SK-N-SH (cell line): ENCODE measurements at regions not wholly inside any gene's neighbourhood (a gene's known extent, or its start where the extent isn't known, plus 50 kb on each side); places are given as distances from the start of the nearest gene placed in this dataset.

Experiments
- CTCF ChIA-PET: fragments of 300-600, 350-600 bp; formaldehyde crosslinking; extraction: SDS; loops from one replicate; lab custom pipeline; 2021; lab: Yijun Ruan, JAX
- POLR2A ChIA-PET: fragments of 350-600 bp; sonication (Branson Sonifier 250); formaldehyde crosslinking; extraction: SDS; loops from one replicate; lab custom pipeline; 2020; ENCODE audit warnings: antibody characterized with exemption, inconsistent platforms; lab: Yijun Ruan, JAX
- DNase-seq: peaks from one replicate; pipeline ENCODE4 v3.0.0; 2012
- H2AFZ ChIP-seq: fragments of 200-600 bp; sonication (generic); 2 replicates; pipeline ENCODE4 v1.8.1; 2016; ENCODE audit warnings: antibody characterized with exemption, mild to moderate bottlenecking, low read depth
- H3F3A ChIP-seq: fragments of 200-600 bp; sonication (generic); replicated peaks from 2 replicates; pipeline ENCODE3; 2016; ENCODE audit warnings: antibody characterized with exemption, mild to moderate bottlenecking; ENCODE audit not compliant: insufficient read depth
- H3K27ac ChIP-seq, 2 experiments: fragments of 200-500 bp in 1 of 2; fragments of 200-600 bp in 1 of 2; sonication (Bioruptor generic) in 1 of 2; sonication (generic), shearing (Covaris generic) in 1 of 2; 2 replicates each; pipeline versions ENCODE4 v1.5.1 to v1.6.1; 2014 to 2016; ENCODE audit warnings: low read depth in 2 of 2, inconsistent platforms in 1 of 2, low read length in 1 of 2, mild to moderate bottlenecking in 1 of 2, mixed read lengths in 1 of 2
- H3K27me3 ChIP-seq: fragments of 200-600 bp; sonication (generic), shearing (Covaris generic); 2 replicates; pipeline ENCODE4 v1.6.1; 2016; ENCODE audit warnings: mixed run types; ENCODE audit not compliant: insufficient read depth
- H3K36me3 ChIP-seq, 2 experiments: fragments of 200-500 bp in 1 of 2; fragments of 200-600 bp in 1 of 2; sonication (Bioruptor generic) in 1 of 2; sonication (generic) in 1 of 2; replicated peaks in 1 of 2; 2 replicates each; pipeline versions ENCODE3 to v1.5.1; 2014 to 2016; ENCODE audit warnings: low read length in 1 of 2, mild to moderate bottlenecking in 1 of 2; ENCODE audit not compliant: insufficient read depth in 2 of 2, control insufficient read depth in 1 of 2
- H3K4me1 ChIP-seq, 2 experiments: fragments of 200-500 bp in 1 of 2; fragments of 200-600 bp in 1 of 2; sonication (Bioruptor generic) in 1 of 2; sonication (generic), shearing (Covaris generic) in 1 of 2; 2 replicates each; pipeline versions ENCODE4 v1.5.1 to v1.6.1; 2014 to 2016; ENCODE audit warnings: low read depth in 1 of 2, low read length in 1 of 2, mixed run types in 1 of 2; ENCODE audit not compliant: insufficient read depth in 2 of 2, control insufficient read depth in 1 of 2
- H3K4me2 ChIP-seq: fragments of 200-600 bp; sonication (generic), shearing (Covaris generic); 2 replicates; pipeline ENCODE4 v1.6.1; 2017; ENCODE audit warnings: mixed run types
- H3K4me3 ChIP-seq, 2 experiments: fragments of 200-500 bp in 1 of 2; fragments of 200-600 bp in 1 of 2; sonication (Bioruptor generic) in 1 of 2; sonication (generic), shearing (Covaris generic) in 1 of 2; 2 replicates each; pipeline versions ENCODE4 v1.5.1 to v1.8.1; 2014 to 2016; ENCODE audit warnings: low read depth in 2 of 2, inconsistent platforms in 1 of 2, low read length in 1 of 2, mild to moderate bottlenecking in 1 of 2, mixed read lengths in 1 of 2, moderate library complexity in 1 of 2
- H3K79me2 ChIP-seq: fragments of 200-600 bp; sonication (generic); 2 replicates; pipeline ENCODE4 v1.8.1; 2017; ENCODE audit warnings: mild to moderate bottlenecking; ENCODE audit not compliant: insufficient read depth
- H3K9ac ChIP-seq: fragments of 200-600 bp; sonication (generic); 2 replicates; pipeline ENCODE4 v1.6.1; 2017; ENCODE audit warnings: mixed run types
- H3K9me2 ChIP-seq: fragments of 200-600 bp; sonication (generic); 2 replicates; pipeline ENCODE4 v1.6.1; 2017; ENCODE audit warnings: mixed run types
- H3K9me3 ChIP-seq: fragments of 200-600 bp; sonication (generic); 2 replicates; pipeline ENCODE4 v1.6.1; 2017; ENCODE audit warnings: mixed run types, mild to moderate bottlenecking, moderate library complexity
- H4K20me1 ChIP-seq: fragments of 200-600 bp; sonication (generic); 2 replicates; pipeline ENCODE4 v1.6.1; 2017; ENCODE audit warnings: mild to moderate bottlenecking, mixed run types; ENCODE audit not compliant: insufficient read depth
- CHD2 ChIP-seq: fragments of 150-350 bp; IDR thresholded peaks from 2 replicates; pipeline ENCODE4 v1.6.1; 2018; ENCODE audit warnings: low read length; ENCODE audit not compliant: partially characterized antibody
- ELF1 ChIP-seq: IDR thresholded peaks from 2 replicates; pipeline ENCODE4 v1.4.0; 2012
- EP300 ChIP-seq, 2 experiments: IDR thresholded peaks; 2 replicates each; pipeline versions ENCODE4 v1.4.0 to v1.6.1; 2012; ENCODE audit warnings: borderline replicate concordance in 1 of 2, low read depth in 1 of 2, low read length in 1 of 2
- GABPA ChIP-seq: IDR thresholded peaks from 2 replicates; pipeline ENCODE4 v1.4.0; 2012; ENCODE audit warnings: low read depth, mild to moderate bottlenecking
- MXI1 ChIP-seq: IDR thresholded peaks from 2 replicates; pipeline ENCODE4 v1.6.1; 2012; ENCODE audit warnings: mild to moderate bottlenecking, low read depth, low read length, improper control_type of control experiment
- NFIC ChIP-seq: IDR thresholded peaks from 2 replicates; pipeline ENCODE4 v1.4.0; 2012; ENCODE audit warnings: borderline replicate concordance
- NRF1 ChIP-seq: IDR thresholded peaks from 2 replicates; pipeline ENCODE4 v1.6.1; 2012; ENCODE audit warnings: low read depth, mild to moderate bottlenecking, low read length
- POLR2AphosphoS5 ChIP-seq: IDR thresholded peaks from 2 replicates; pipeline ENCODE4 v1.6.1; 2012; ENCODE audit warnings: low read depth, low read length
- RCOR1 ChIP-seq: fragments of 150-350 bp; IDR thresholded peaks from 2 replicates; pipeline ENCODE4 v1.6.1; 2017; ENCODE audit warnings: antibody characterized with exemption, low read length
- RFX5 ChIP-seq: IDR thresholded peaks from 2 replicates; pipeline ENCODE4 v1.6.1; 2012; ENCODE audit warnings: mild to moderate bottlenecking, improper control_type of control experiment, low read length
- SIN3A ChIP-seq: IDR thresholded peaks from 2 replicates; pipeline ENCODE4 v1.6.1; 2012; ENCODE audit warnings: low read depth, mild to moderate bottlenecking, low read length, moderate library complexity, borderline replicate concordance
- TCF12 ChIP-seq: IDR thresholded peaks from 2 replicates; pipeline ENCODE4 v1.4.0; 2012
- TEAD4 ChIP-seq: IDR thresholded peaks from 2 replicates; pipeline ENCODE4 v1.4.0; 2012; ENCODE audit warnings: mild to moderate bottlenecking, borderline replicate concordance; ENCODE audit not compliant: insufficient read depth
- YY1 ChIP-seq: IDR thresholded peaks from 2 replicates; pipeline ENCODE4 v1.4.0; 2012; ENCODE audit warnings: low read depth, mild to moderate bottlenecking
- WGBS: methylation state at CpG from one replicate; pipeline ENCODE4 v1.1.6; 2017; ENCODE audit warnings: low lambda C conversion rate; 5-methylcytosine and 5-hydroxymethylcytosine counted together
- TF ChIP-seq, protein P1 (sequence below): IDR thresholded peaks from 2 replicates; pipeline ENCODE4 v1.4.0; 2012; ENCODE audit warnings: low read depth, borderline replicate concordance
- TF ChIP-seq, protein P2 (sequence below): IDR thresholded peaks from 2 replicates; pipeline ENCODE4 v1.6.1; 2012; ENCODE audit warnings: mild to moderate bottlenecking, low read depth, low read length, moderate library complexity
- TF ChIP-seq, protein P3 (sequence below): fragments of 200-600 bp; sonication (generic); IDR thresholded peaks from 2 replicates; pipeline ENCODE4 v1.6.1; 2017; ENCODE audit warnings: antibody characterized with exemption, mild to moderate bottlenecking, moderate library complexity

DNA sequence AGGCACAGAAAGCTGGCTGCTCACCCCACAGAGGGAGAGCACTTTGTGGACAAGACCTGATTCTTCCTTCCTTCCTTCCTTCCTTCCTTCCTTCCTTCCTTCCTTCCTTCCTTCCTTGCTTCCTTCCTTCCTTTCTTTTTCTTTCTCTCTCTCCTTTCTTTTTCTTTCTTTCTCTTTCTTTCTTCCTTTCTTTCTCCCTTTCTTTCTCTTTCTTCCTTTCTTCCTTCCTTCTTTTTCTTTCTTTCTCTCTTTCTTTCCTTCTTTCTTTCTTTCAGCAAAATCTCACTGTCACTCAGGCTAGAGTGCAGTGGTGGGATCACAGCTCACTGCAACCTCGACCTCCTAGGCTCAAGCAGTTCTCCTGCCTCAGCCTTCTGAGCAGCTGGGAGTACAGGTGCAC is 263.9 kb downstream of the UQCRFS1 start:
- no peaks in the 10 kb centered on the region for H3K4me1 ChIP-seq

DNA sequence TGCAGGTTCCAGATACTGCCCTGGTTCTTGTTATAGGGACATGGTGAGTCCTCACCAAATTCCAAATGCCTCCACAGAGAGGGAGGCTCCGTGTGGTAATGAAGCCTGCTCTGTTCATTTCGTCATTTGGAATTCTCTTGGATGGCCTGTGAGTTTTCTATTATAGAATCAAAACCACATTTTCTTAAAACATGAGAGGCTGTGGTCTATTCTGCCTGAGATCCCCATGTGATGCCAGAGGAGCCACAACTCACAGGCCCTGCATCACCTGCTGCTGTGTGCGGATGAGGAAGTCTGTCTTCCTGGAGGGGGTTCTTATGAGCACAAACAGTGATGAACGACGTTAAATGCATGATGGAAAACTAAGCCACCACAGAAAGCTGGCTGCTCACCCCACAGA is 264.4 kb downstream of the UQCRFS1 start:
- no peaks in the 10 kb centered on the region for H3K9me2 ChIP-seq
- H3K9ac ChIP-seq: no peak overlapping the region
- TF ChIP-seq NRF1 (no peak), CHD2 (no peak), EP300 (IDR thresholded peaks at IDR 0.05; ENCODE audit: borderline replicate concordance in 1 of 2, low read depth in 1 of 2, low read length in 1 of 2) (no peak)
- TF ChIP-seq, protein P1, sequence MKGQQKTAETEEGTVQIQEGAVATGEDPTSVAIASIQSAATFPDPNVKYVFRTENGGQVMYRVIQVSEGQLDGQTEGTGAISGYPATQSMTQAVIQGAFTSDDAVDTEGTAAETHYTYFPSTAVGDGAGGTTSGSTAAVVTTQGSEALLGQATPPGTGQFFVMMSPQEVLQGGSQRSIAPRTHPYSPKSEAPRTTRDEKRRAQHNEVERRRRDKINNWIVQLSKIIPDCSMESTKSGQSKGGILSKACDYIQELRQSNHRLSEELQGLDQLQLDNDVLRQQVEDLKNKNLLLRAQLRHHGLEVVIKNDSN: no peak
- 13% methylated on average over 5 of the region's 5 CpGs for WGBS
- H4K20me1 ChIP-seq: no peaks in the 10 kb centered on the region
- H3F3A ChIP-seq: no peaks in the 10 kb centered on the region
- no peaks in the 10 kb centered on the region for H3K9me3 ChIP-seq
- H3K36me3 ChIP-seq: no peaks in the 10 kb centered on the region
- no peak for DNase-seq
- H3K4me2 ChIP-seq: no peak overlapping the region
- ChIA-PET CTCF (no interaction called here), POLR2A (no interaction called here)
- H3K4me3 ChIP-seq: no peak overlapping the region
- H3K27me3 ChIP-seq: no peaks in the 10 kb centered on the region
- H3K79me2 ChIP-seq: no peaks in the 10 kb centered on the region
- H3K4me1 ChIP-seq: no peaks in the 10 kb centered on the region
- H2AFZ ChIP-seq: no peak overlapping the region
- no peak overlapping the region for H3K27ac ChIP-seq

More for the DNA sequence above, 263.9 kb downstream of the UQCRFS1 start:
- no peak for TF ChIP-seq RFX5
- CTCF ChIA-PET: no interaction called here
- Histone ChIP-seq H2AFZ (no peak overlapping the region), H3K27ac (no peak overlapping the region), H3K9me3 (no peaks in the 10 kb centered on the region), H3F3A (no peaks in the 10 kb centered on the region), H3K4me2 (no peak overlapping the region), H3K27me3 (no peaks in the 10 kb centered on the region), H3K9me2 (no peaks in the 10 kb centered on the region), H3K4me3 (no peak overlapping the region), H3K9ac (no peak overlapping the region), H3K36me3 (no peaks in the 10 kb centered on the region), H4K20me1 (no peaks in the 10 kb centered on the region), H3K79me2 (no peaks in the 10 kb centered on the region)
- no peak for DNase-seq
- POLR2A ChIA-PET: no interaction called here
- WGBS: 0% methylated on average over 1 of the region's 1 CpG

DNA sequence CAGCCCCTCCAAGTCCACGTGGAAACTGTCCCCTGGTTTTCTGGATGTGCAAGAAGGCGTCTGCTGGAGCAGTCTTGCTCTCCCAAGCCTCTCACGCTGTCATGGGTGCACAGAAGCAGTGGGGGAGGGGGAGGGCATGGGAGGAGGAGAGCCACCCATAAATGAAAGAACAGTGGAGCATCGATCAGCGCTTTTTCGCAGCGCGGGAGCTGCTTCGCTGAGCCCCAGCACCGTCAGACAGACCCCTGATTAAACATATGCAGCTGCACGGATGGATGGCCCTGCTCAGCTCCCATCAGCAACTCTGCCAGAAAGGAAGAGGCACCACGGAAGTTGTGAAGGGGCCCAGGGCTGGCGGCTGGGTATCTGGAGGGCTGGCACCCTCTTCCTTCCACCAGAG is 264.9 kb downstream of the UQCRFS1 start:
- Histone ChIP-seq H3F3A (no peaks in the 10 kb centered on the region), H4K20me1 (no peaks in the 10 kb centered on the region), H3K4me2 (no peak overlapping the region), H3K4me1 (no peaks in the 10 kb centered on the region), H3K9me3 (no peaks in the 10 kb centered on the region), H2AFZ (no peak overlapping the region), H3K27me3 (no peaks in the 10 kb centered on the region), H3K4me3 (no peak overlapping the region), H3K9me2 (no peaks in the 10 kb centered on the region), H3K9ac (no peak overlapping the region), H3K36me3 (no peaks in the 10 kb centered on the region), H3K27ac (no peak overlapping the region), H3K79me2 (no peaks in the 10 kb centered on the region)
- 7% methylated on average over 11 of the region's 13 CpGs for WGBS
- CTCF ChIA-PET: no interaction called here
- POLR2A ChIA-PET: no interaction called here
- DNase-seq: no peak
- TF ChIP-seq, protein P2, sequence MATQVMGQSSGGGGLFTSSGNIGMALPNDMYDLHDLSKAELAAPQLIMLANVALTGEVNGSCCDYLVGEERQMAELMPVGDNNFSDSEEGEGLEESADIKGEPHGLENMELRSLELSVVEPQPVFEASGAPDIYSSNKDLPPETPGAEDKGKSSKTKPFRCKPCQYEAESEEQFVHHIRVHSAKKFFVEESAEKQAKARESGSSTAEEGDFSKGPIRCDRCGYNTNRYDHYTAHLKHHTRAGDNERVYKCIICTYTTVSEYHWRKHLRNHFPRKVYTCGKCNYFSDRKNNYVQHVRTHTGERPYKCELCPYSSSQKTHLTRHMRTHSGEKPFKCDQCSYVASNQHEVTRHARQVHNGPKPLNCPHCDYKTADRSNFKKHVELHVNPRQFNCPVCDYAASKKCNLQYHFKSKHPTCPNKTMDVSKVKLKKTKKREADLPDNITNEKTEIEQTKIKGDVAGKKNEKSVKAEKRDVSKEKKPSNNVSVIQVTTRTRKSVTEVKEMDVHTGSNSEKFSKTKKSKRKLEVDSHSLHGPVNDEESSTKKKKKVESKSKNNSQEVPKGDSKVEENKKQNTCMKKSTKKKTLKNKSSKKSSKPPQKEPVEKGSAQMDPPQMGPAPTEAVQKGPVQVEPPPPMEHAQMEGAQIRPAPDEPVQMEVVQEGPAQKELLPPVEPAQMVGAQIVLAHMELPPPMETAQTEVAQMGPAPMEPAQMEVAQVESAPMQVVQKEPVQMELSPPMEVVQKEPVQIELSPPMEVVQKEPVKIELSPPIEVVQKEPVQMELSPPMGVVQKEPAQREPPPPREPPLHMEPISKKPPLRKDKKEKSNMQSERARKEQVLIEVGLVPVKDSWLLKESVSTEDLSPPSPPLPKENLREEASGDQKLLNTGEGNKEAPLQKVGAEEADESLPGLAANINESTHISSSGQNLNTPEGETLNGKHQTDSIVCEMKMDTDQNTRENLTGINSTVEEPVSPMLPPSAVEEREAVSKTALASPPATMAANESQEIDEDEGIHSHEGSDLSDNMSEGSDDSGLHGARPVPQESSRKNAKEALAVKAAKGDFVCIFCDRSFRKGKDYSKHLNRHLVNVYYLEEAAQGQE: no peak
- no peak for TF ChIP-seq TCF12
- no peak for TF ChIP-seq SIN3A
- no peak for TF ChIP-seq GABPA
- TF ChIP-seq TEAD4: no peak
- TF ChIP-seq POLR2AphosphoS5: no peak
- no peak for TF ChIP-seq RCOR1
- TF ChIP-seq MXI1: no peak
- TF ChIP-seq, protein P3, sequence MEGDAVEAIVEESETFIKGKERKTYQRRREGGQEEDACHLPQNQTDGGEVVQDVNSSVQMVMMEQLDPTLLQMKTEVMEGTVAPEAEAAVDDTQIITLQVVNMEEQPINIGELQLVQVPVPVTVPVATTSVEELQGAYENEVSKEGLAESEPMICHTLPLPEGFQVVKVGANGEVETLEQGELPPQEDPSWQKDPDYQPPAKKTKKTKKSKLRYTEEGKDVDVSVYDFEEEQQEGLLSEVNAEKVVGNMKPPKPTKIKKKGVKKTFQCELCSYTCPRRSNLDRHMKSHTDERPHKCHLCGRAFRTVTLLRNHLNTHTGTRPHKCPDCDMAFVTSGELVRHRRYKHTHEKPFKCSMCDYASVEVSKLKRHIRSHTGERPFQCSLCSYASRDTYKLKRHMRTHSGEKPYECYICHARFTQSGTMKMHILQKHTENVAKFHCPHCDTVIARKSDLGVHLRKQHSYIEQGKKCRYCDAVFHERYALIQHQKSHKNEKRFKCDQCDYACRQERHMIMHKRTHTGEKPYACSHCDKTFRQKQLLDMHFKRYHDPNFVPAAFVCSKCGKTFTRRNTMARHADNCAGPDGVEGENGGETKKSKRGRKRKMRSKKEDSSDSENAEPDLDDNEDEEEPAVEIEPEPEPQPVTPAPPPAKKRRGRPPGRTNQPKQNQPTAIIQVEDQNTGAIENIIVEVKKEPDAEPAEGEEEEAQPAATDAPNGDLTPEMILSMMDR: no peak
- TF ChIP-seq, protein P1: no peak
- TF ChIP-seq ELF1: no peak
- no peak for TF ChIP-seq NFIC
- TF ChIP-seq YY1: no peak
